Naive thymus-derived CD4-positive, alpha-beta T cell (primary cell): ENCODE measurements at regions not wholly inside any gene's neighbourhood (a gene's known extent, or its start where the extent isn't known, plus 50 kb on each side); places are given as distances from the start of the nearest gene placed in this dataset.

Source experiments
- ATAC-seq: fragments of 150-1000 bp; cut with Tn5 transposase; 2 replicates; pipeline ENCODE4 v1.10.0; 2021; ENCODE audit warnings: mild to moderate bottlenecking, moderate library complexity
- CTCF ChIA-PET: fragments of 350-600 bp; sonication (Branson Sonifier 250); formaldehyde crosslinking; loops from one replicate; lab custom pipeline; 2021; ENCODE audit warnings: antibody characterized with exemption; lab: Charles Lee
- POLR2A ChIA-PET: fragments of 350-600 bp; sonication (Branson Sonifier 250); formaldehyde crosslinking; loops from one replicate; lab custom pipeline; 2021; ENCODE audit warnings: antibody characterized with exemption, inconsistent platforms; lab: Charles Lee
- DNase-seq, 9 donors: peaks; one replicate each; pipeline versions ENCODE4 v3.0.0 to v3.0.0-alpha.2; 2020 to 2022; ENCODE audit warnings: mixed read lengths in 1 of 9
- H3K27ac ChIP-seq: one replicate; pipeline ENCODE4 v1.7.0; 2013; ENCODE audit warnings: mild to moderate bottlenecking, low read depth, low read length, moderate library complexity
- H3K27me3 ChIP-seq, 2 donors: one replicate each; pipeline ENCODE4 v1.7.0; 2013; ENCODE audit warnings: low read length in 2 of 2, mild to moderate bottlenecking in 2 of 2, moderate library complexity in 2 of 2; ENCODE audit not compliant: control insufficient read depth in 2 of 2, insufficient read depth in 2 of 2
- H3K36me3 ChIP-seq, 3 experiments: 1 replicate in 2 of 3; 2 replicates in 1 of 3; pipeline ENCODE4 v1.7.0; 2013; ENCODE audit warnings: low read length in 3 of 3, mild to moderate bottlenecking in 3 of 3, moderate library complexity in 1 of 3; ENCODE audit not compliant: insufficient read depth in 3 of 3, control insufficient read depth in 2 of 3
- H3K4me1 ChIP-seq, 2 donors: one replicate each; pipeline ENCODE4 v1.7.0; 2013; ENCODE audit warnings: low read length in 2 of 2, mild to moderate bottlenecking in 2 of 2, moderate library complexity in 1 of 2; ENCODE audit not compliant: control insufficient read depth in 2 of 2, insufficient read depth in 2 of 2
- H3K4me3 ChIP-seq: 2 replicates; pipeline ENCODE4 v1.7.0; 2013; ENCODE audit warnings: mild to moderate bottlenecking, low read length
- H3K9me3 ChIP-seq, 3 experiments: 1 replicate in 2 of 3; 2 replicates in 1 of 3; pipeline ENCODE4 v1.7.0; 2013; ENCODE audit warnings: low read length in 3 of 3; ENCODE audit not compliant: control insufficient read depth in 2 of 3
- H3K27ac Mint-ChIP-seq, 9 donors: one replicate each; pipeline ENCODE4 v1.8.0; 2020 to 2022; ENCODE audit warnings: mixed read lengths in 9 of 9, mild to moderate bottlenecking in 8 of 9, moderate library complexity in 5 of 9, inconsistent platforms in 2 of 9
- H3K27me3 Mint-ChIP-seq, 5 donors: one replicate each; pipeline ENCODE4 v1.8.0; 2021 to 2022; ENCODE audit warnings: mixed read lengths in 5 of 5, mild to moderate bottlenecking in 1 of 5
- H3K36me3 Mint-ChIP-seq, 5 donors: one replicate each; pipeline ENCODE4 v1.8.0; 2020 to 2022; ENCODE audit warnings: mixed read lengths in 5 of 5, mild to moderate bottlenecking in 3 of 5, inconsistent platforms in 1 of 5
- H3K4me1 Mint-ChIP-seq, 7 donors: one replicate each; pipeline ENCODE4 v1.8.0; 2020 to 2022; ENCODE audit warnings: mixed read lengths in 7 of 7, mild to moderate bottlenecking in 3 of 7, inconsistent platforms in 1 of 7
- H3K4me3 Mint-ChIP-seq, 10 donors: one replicate each; pipeline ENCODE4 v1.8.0; 2020 to 2022; ENCODE audit warnings: mild to moderate bottlenecking in 10 of 10, mixed read lengths in 10 of 10, moderate library complexity in 6 of 10, inconsistent platforms in 2 of 10
- H3K9me3 Mint-ChIP-seq, 11 donors: one replicate each; pipeline ENCODE4 v1.8.0; 2020 to 2022; ENCODE audit warnings: mixed read lengths in 11 of 11, mild to moderate bottlenecking in 4 of 11, inconsistent platforms in 1 of 11, moderate library complexity in 1 of 11
- intact Hi-C, 2 donors: fragments of 100-400 bp; cut with micrococcal nuclease; formaldehyde crosslinking; loops; one replicate each; pipeline ENCODE4 v1.15.1; 2023

- no peak for DNase-seq
- no peak for ATAC-seq
- Histone ChIP-seq H3K4me1 (no peaks in the 10 kb centered on the region), H3K36me3 (no peaks in the 10 kb centered on the region), H3K9me3 (no peaks in the 10 kb centered on the region), H3K4me3 (no peak overlapping the region), H3K27me3 (no peaks in the 10 kb centered on the region), H3K27ac (no peak overlapping the region)
- intact Hi-C loops = no loop called here
- POLR2A ChIA-PET = no interaction called here
- peaks cover 37 to 56% (median 47%) of the 10 kb centered on the region in 5 donors for H3K27me3 Mint-ChIP-seq
- H3K9me3 Mint-ChIP-seq = peaks cover 0 to 3% (median 0%) of the 10 kb centered on the region in 11 donors
- CTCF ChIA-PET = no interaction called here
- H3K4me3 Mint-ChIP-seq = no peak overlapping the region
- no peak overlapping the region for H3K27ac Mint-ChIP-seq
- no peaks in the 10 kb centered on the region for H3K36me3 Mint-ChIP-seq
- peaks cover 0 to 7% (median 0%) of the 10 kb centered on the region in 7 donors for H3K4me1 Mint-ChIP-seq
These were observed 121.7 kb downstream of the ANKRD18B start for GRCh38 chr9:33645706-33646105.

- intact Hi-C loops = no loop called here
- peaks cover 0 to 2% (median 0%) of the 10 kb centered on the region in 11 donors for H3K9me3 Mint-ChIP-seq
- peaks cover 0 to 7% (median 0%) of the 10 kb centered on the region in 7 donors for H3K4me1 Mint-ChIP-seq
- no peak overlapping the region for H3K4me3 Mint-ChIP-seq
- Histone ChIP-seq H3K27me3 (no peaks in the 10 kb centered on the region), H3K27ac (no peak overlapping the region), H3K4me3 (no peak overlapping the region), H3K36me3 (no peaks in the 10 kb centered on the region), H3K9me3 (no peaks in the 10 kb centered on the region), H3K4me1 (no peaks in the 10 kb centered on the region)
- H3K27ac Mint-ChIP-seq = no peak overlapping the region
- peaks cover 38 to 51% (median 43%) of the 10 kb centered on the region in 5 donors for H3K27me3 Mint-ChIP-seq
- DNase-seq (no peak), ATAC-seq (no peak)
- ChIA-PET CTCF (no interaction called here), POLR2A (no interaction called here)
- H3K36me3 Mint-ChIP-seq = no peaks in the 10 kb centered on the region
These were observed 125.4 kb downstream of the ANKRD18B start for GRCh38 chr9:33649463-33649862.

- H3K36me3 Mint-ChIP-seq = no peaks in the 10 kb centered on the region
- H3K4me3 Mint-ChIP-seq = no peak overlapping the region
- no peak overlapping the region for H3K27ac Mint-ChIP-seq
- ChIA-PET POLR2A (no interaction called here), CTCF (interaction anchor here (0.6 kb wide), 1 partner anchor 248 kb away, joined by 3 read pairs; no protein-coding TSS in a partner anchor)
- Histone ChIP-seq H3K36me3 (no peaks in the 10 kb centered on the region), H3K4me3 (no peak overlapping the region), H3K27me3 (no peaks in the 10 kb centered on the region), H3K4me1 (no peaks in the 10 kb centered on the region), H3K9me3 (no peaks in the 10 kb centered on the region), H3K27ac (no peak overlapping the region)
- peaks cover 32 to 55% (median 47%) of the 10 kb centered on the region in 5 donors for H3K27me3 Mint-ChIP-seq
- intact Hi-C loops = no loop called here
- H3K4me1 Mint-ChIP-seq = peaks cover 0 to 7% (median 0%) of the 10 kb centered on the region in 7 donors
- no peaks in the 10 kb centered on the region for H3K9me3 Mint-ChIP-seq
- ATAC-seq (no peak), DNase-seq (no peak)
These were observed 127.1 kb downstream of the ANKRD18B start for GRCh38 chr9:33651125-33651524.

- intact Hi-C loops = no loop called here
- H3K4me3 Mint-ChIP-seq = no peak overlapping the region
- CTCF ChIA-PET = no interaction called here
These were observed 135.4 kb upstream of the PRSS3 start for GRCh38 chr9:33659921-33660320.

GRCh38 chr9:33660772-33661171 lies 134.6 kb upstream of the PRSS3 start:
- DNase-seq = no peak
- Histone ChIP-seq H3K4me3 (no peak overlapping the region), H3K36me3 (no peaks in the 10 kb centered on the region), H3K27ac (no peak overlapping the region), H3K9me3 (no peaks in the 10 kb centered on the region), H3K4me1 (no peaks in the 10 kb centered on the region), H3K27me3 (peaks cover 0 to 2% of the 10 kb centered on the region in 2 donors)
- H3K27me3 Mint-ChIP-seq = peaks cover 0 to 24% (median 7%) of the 10 kb centered on the region in 5 donors
- no peak overlapping the region for H3K27ac Mint-ChIP-seq
- intact Hi-C loops = no loop called here
- H3K4me1 Mint-ChIP-seq = peaks cover 0 to 1% (median 0%) of the 10 kb centered on the region in 7 donors
- no peak for ATAC-seq
- ChIA-PET CTCF (no interaction called here), POLR2A (no interaction called here)
- H3K36me3 Mint-ChIP-seq = no peaks in the 10 kb centered on the region
- peaks cover 0 to 1% (median 0%) of the 10 kb centered on the region in 11 donors for H3K9me3 Mint-ChIP-seq
- H3K4me3 Mint-ChIP-seq = no peak overlapping the region

More at GRCh38 chr9:33659921-33660320, 135.4 kb upstream of the PRSS3 start:
- DNase-seq = no peak
- H3K27ac Mint-ChIP-seq = no peak overlapping the region
- no peak overlapping the region for H3K27ac ChIP-seq
- no peaks in the 10 kb centered on the region for H3K36me3 ChIP-seq
- no peaks in the 10 kb centered on the region for H3K9me3 ChIP-seq
- H3K27me3 Mint-ChIP-seq = peaks cover 0 to 29% (median 13%) of the 10 kb centered on the region in 5 donors
- H3K4me3 ChIP-seq = no peak overlapping the region
- H3K27me3 ChIP-seq = peaks cover 0 to 2% of the 10 kb centered on the region in 2 donors
- H3K4me1 Mint-ChIP-seq = peaks cover 0 to 1% (median 0%) of the 10 kb centered on the region in 7 donors
- no peaks in the 10 kb centered on the region for H3K36me3 Mint-ChIP-seq
- ATAC-seq = peak; percentile 45
- H3K4me1 ChIP-seq = no peaks in the 10 kb centered on the region
- POLR2A ChIA-PET = no interaction called here
- peaks cover 0 to 1% (median 0%) of the 10 kb centered on the region in 11 donors for H3K9me3 Mint-ChIP-seq

- Mint-ChIP-seq H3K27ac (no peak overlapping the region), H3K36me3 (no peaks in the 10 kb centered on the region), H3K27me3 (peaks cover 0 to 26% (median 7%) of the 10 kb centered on the region in 5 donors), H3K9me3 (peaks cover 0 to 1% (median 0%) of the 10 kb centered on the region in 11 donors), H3K4me1 (peaks cover 0 to 1% (median 0%) of the 10 kb centered on the region in 7 donors), H3K4me3 (no peak overlapping the region)
- no peak for DNase-seq
- no peaks in the 10 kb centered on the region for H3K36me3 ChIP-seq
- no peaks in the 10 kb centered on the region for H3K9me3 ChIP-seq
- POLR2A ChIA-PET = no interaction called here
- CTCF ChIA-PET = no interaction called here
- peaks cover 0 to 2% of the 10 kb centered on the region in 2 donors for H3K27me3 ChIP-seq
- no peaks in the 10 kb centered on the region for H3K4me1 ChIP-seq
- no peak overlapping the region for H3K27ac ChIP-seq
- ATAC-seq = no peak
- H3K4me3 ChIP-seq = no peak overlapping the region
- intact Hi-C loops = no loop called here
These were observed 134.2 kb upstream of the PRSS3 start for GRCh38 chr9:33661176-33661575.

- Histone ChIP-seq H3K4me3 (no peak overlapping the region), H3K4me1 (no peaks in the 10 kb centered on the region), H3K36me3 (no peaks in the 10 kb centered on the region), H3K27me3 (peaks cover 0 to 2% of the 10 kb centered on the region in 2 donors), H3K27ac (no peak overlapping the region), H3K9me3 (no peaks in the 10 kb centered on the region)
- Mint-ChIP-seq H3K4me3 (no peak overlapping the region), H3K36me3 (no peaks in the 10 kb centered on the region), H3K27me3 (peaks cover 8 to 26% (median 11%) of the 10 kb centered on the region in 5 donors), H3K4me1 (peaks cover 0 to 1% (median 0%) of the 10 kb centered on the region in 7 donors), H3K9me3 (peaks cover 0 to 1% (median 0%) of the 10 kb centered on the region in 11 donors), H3K27ac (no peak overlapping the region)
- DNase-seq = no peak
- intact Hi-C loops = no loop called here
- ATAC-seq = no peak
- ChIA-PET CTCF (no interaction called here), POLR2A (no interaction called here)
These were observed 132.5 kb upstream of the PRSS3 start for GRCh38 chr9:33662871-33663270.
